Neuronal stem cell (in vitro differentiated cells): ENCODE measurements at regions not wholly inside any gene's neighbourhood (a gene's known extent, or its start where the extent isn't known, plus 50 kb on each side); places are given as distances from the start of the nearest gene placed in this dataset.

ENCODE experiments used
- DNase-seq: peaks from one replicate; pipeline ENCODE4 v3.0.0-alpha.2; 2013; ENCODE audit warnings: low spot score
- H2AFZ ChIP-seq: one replicate; pipeline ENCODE4 v1.6.1; 2013; ENCODE audit warnings: mild to moderate bottlenecking, low read length, inconsistent platforms
- H2AK5ac ChIP-seq: 2 replicates; pipeline ENCODE4 v1.6.1; 2013; ENCODE audit warnings: low read depth, mild to moderate bottlenecking, inconsistent platforms, low read length, moderate library complexity, mixed read lengths
- H2BK120ac ChIP-seq: 2 replicates; pipeline ENCODE4 v1.6.1; 2013; ENCODE audit warnings: low read depth, mild to moderate bottlenecking, inconsistent platforms, low read length, moderate library complexity, mixed read lengths
- H2BK12ac ChIP-seq: one replicate; pipeline ENCODE4 v1.6.1; 2013; ENCODE audit warnings: low read length, inconsistent platforms
- H2BK15ac ChIP-seq: 2 replicates; pipeline ENCODE4 v1.6.1; 2013; ENCODE audit warnings: mild to moderate bottlenecking, low read length, inconsistent platforms, mixed read lengths
- H2BK5ac ChIP-seq: one replicate; pipeline ENCODE4 v1.6.1; 2013; ENCODE audit warnings: inconsistent platforms, mild to moderate bottlenecking, low read length, moderate library complexity
- H3K14ac ChIP-seq: one replicate; pipeline ENCODE4 v1.6.1; 2013; ENCODE audit warnings: low read length, inconsistent platforms
- H3K18ac ChIP-seq: 2 replicates; pipeline ENCODE4 v1.6.1; 2013; ENCODE audit warnings: low read length, inconsistent platforms
- H3K23ac ChIP-seq: 2 replicates; pipeline ENCODE4 v1.6.1; 2013; ENCODE audit warnings: low read depth, mild to moderate bottlenecking, mixed read lengths, low read length, inconsistent platforms; ENCODE audit not compliant: poor library complexity
- H3K27ac ChIP-seq: replicated peaks from 3 replicates; pipeline ENCODE4 v1.5.1; 2013; ENCODE audit warnings: low read length, inconsistent platforms
- H3K27me3 ChIP-seq, 3 experiments: 2 replicates each; pipeline ENCODE4 v1.6.1; 2013; ENCODE audit warnings: low read length in 3 of 3, mild to moderate bottlenecking in 2 of 3, inconsistent platforms in 1 of 3, low read depth in 1 of 3, mixed read lengths in 1 of 3, moderate library complexity in 1 of 3; ENCODE audit not compliant: control insufficient read depth in 3 of 3, insufficient read depth in 3 of 3
- H3K36me3 ChIP-seq, 2 donors: replicated peaks in 1 of 2; 2 replicates each; pipeline ENCODE4 v1.6.1; 2013; ENCODE audit warnings: low read length in 2 of 2; ENCODE audit not compliant: control insufficient read depth in 2 of 2, insufficient read depth in 2 of 2
- H3K4ac ChIP-seq: 2 replicates; pipeline ENCODE4 v1.6.1; 2013; ENCODE audit warnings: inconsistent platforms, mild to moderate bottlenecking, low read length, moderate library complexity
- H3K4me1 ChIP-seq, 2 donors: 1 replicate in 1 of 2; 2 replicates in 1 of 2; pipeline ENCODE4 v1.6.1; 2013; ENCODE audit warnings: low read length in 2 of 2, low read depth in 1 of 2; ENCODE audit not compliant: control insufficient read depth in 2 of 2, insufficient read depth in 1 of 2
- H3K4me2 ChIP-seq: one replicate; pipeline ENCODE4 v1.6.1; 2013; ENCODE audit warnings: mild to moderate bottlenecking, low read length, inconsistent platforms; ENCODE audit not compliant: insufficient read depth, poor library complexity, severe bottlenecking
- H3K4me3 ChIP-seq, 2 donors: 2 replicates each; pipeline ENCODE4 v1.5.1; 2013; ENCODE audit warnings: low read length in 2 of 2, mild to moderate bottlenecking in 2 of 2, inconsistent platforms in 1 of 2, moderate library complexity in 1 of 2
- H3K79me1 ChIP-seq: one replicate; pipeline ENCODE4 v1.6.1; 2013; ENCODE audit warnings: low read depth, mild to moderate bottlenecking, inconsistent platforms, low read length, moderate library complexity
- H3K9ac ChIP-seq: one replicate; pipeline ENCODE4 v1.6.1; 2013; ENCODE audit warnings: mild to moderate bottlenecking, low read depth, low read length, inconsistent platforms; ENCODE audit not compliant: poor library complexity
- H3K9me3 ChIP-seq, 2 donors: replicated peaks in 1 of 2; 2 replicates each; pipeline versions ENCODE3 to v1.6.1; 2013; ENCODE audit warnings: low read length in 2 of 2, mild to moderate bottlenecking in 2 of 2, inconsistent platforms in 1 of 2, low read depth in 1 of 2, mixed read lengths in 1 of 2, moderate library complexity in 1 of 2; ENCODE audit not compliant: control insufficient read depth in 2 of 2, insufficient read depth in 1 of 2
- H4K8ac ChIP-seq: one replicate; pipeline ENCODE4 v1.6.1; 2013; ENCODE audit warnings: low read depth, mild to moderate bottlenecking, inconsistent platforms, low read length, moderate library complexity
- H4K91ac ChIP-seq: one replicate; pipeline ENCODE4 v1.6.1; 2013; ENCODE audit warnings: low read length, low read depth, mild to moderate bottlenecking, inconsistent platforms; ENCODE audit not compliant: poor library complexity
- WGBS, 2 donors: extraction: QIAGEN DNeasy Blood & Tissue Kit; methylation state at CpG; one replicate each; pipeline ENCODE4 v1.1.7; 2013; ENCODE audit warnings: missing lambda C conversion rate in 2 of 2, mixed read lengths in 1 of 2; ENCODE audit not compliant: insufficient read length in 2 of 2, insufficient replicate concordance in 1 of 2; ENCODE audit errors: extremely low coverage in 2 of 2; 5-methylcytosine and 5-hydroxymethylcytosine counted together

- Histone ChIP-seq H2AFZ (no peak overlapping the region), H3K9ac (no peak overlapping the region), H2BK15ac (no peak overlapping the region), H2AK5ac (no peak overlapping the region), H3K4me1 (no peaks in the 10 kb centered on the region), H3K36me3 (no peaks in the 10 kb centered on the region), H3K79me1 (no peaks in the 10 kb centered on the region), H3K4me2 (no peak overlapping the region), H3K27ac (no peak overlapping the region), H3K18ac (no peak overlapping the region), H2BK12ac (no peak overlapping the region), H2BK5ac (no peak overlapping the region), H3K27me3 (no peaks in the 10 kb centered on the region), H4K8ac (no peak overlapping the region), H3K14ac (no peak overlapping the region), H2BK120ac (no peak overlapping the region), H3K23ac (no peak overlapping the region), H3K9me3 (no peaks in the 10 kb centered on the region), H3K4me3 (no peak overlapping the region), H4K91ac (no peak overlapping the region), H3K4ac (no peak overlapping the region)
- no peak for DNase-seq
- WGBS, 2 donors, result no CpG with 5 or more reads among the region's 7 CpGs
These were observed 700.2 kb downstream of the TYW1 start for GRCh38 chr7:67696878-67697277.

DNA sequence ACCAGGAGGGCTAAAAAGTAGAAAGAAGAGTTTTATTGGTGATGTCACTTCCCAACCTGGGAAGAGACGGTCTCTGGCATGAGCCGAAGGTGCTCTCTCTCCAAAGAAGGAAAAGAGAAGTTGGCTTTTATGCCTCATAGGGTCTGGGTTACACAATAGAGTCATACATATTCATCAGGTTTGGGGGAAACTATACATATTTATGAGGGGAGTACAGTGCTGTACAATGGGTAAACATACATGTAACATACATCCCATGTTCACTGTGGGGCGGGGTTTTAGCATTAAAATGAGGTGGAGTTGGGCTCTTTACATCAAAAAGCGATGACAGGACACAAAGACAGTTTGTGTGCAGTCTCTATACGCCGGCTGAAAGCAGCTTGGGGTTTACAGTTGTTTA is 701.7 kb downstream of the TYW1 start:
- WGBS, 2 donors, result no CpG with 5 or more reads among the region's 6 CpGs
- H3K4me1 ChIP-seq, result no peaks in the 10 kb centered on the region
- no peak overlapping the region for H4K8ac ChIP-seq
- H3K79me1 ChIP-seq, result no peaks in the 10 kb centered on the region
- H3K27me3 ChIP-seq, result no peaks in the 10 kb centered on the region
- DNase-seq, result no peak
- H3K9me3 ChIP-seq, result no peaks in the 10 kb centered on the region
- H3K4ac ChIP-seq, result no peak overlapping the region
- no peak overlapping the region for H2AFZ ChIP-seq
- H3K18ac ChIP-seq, result no peak overlapping the region
- H3K36me3 ChIP-seq, result no peaks in the 10 kb centered on the region
- no peak overlapping the region for H3K9ac ChIP-seq
- no peak overlapping the region for H3K4me2 ChIP-seq
- H3K27ac ChIP-seq, result no peak overlapping the region
- no peak overlapping the region for H2AK5ac ChIP-seq
- H2BK5ac ChIP-seq, result no peak overlapping the region
- no peak overlapping the region for H3K14ac ChIP-seq
- H3K4me3 ChIP-seq, result no peak overlapping the region
- no peak overlapping the region for H4K91ac ChIP-seq
- no peak overlapping the region for H2BK120ac ChIP-seq
- H2BK15ac ChIP-seq, result no peak overlapping the region
- H2BK12ac ChIP-seq, result no peak overlapping the region
- no peak overlapping the region for H3K23ac ChIP-seq

DNA sequence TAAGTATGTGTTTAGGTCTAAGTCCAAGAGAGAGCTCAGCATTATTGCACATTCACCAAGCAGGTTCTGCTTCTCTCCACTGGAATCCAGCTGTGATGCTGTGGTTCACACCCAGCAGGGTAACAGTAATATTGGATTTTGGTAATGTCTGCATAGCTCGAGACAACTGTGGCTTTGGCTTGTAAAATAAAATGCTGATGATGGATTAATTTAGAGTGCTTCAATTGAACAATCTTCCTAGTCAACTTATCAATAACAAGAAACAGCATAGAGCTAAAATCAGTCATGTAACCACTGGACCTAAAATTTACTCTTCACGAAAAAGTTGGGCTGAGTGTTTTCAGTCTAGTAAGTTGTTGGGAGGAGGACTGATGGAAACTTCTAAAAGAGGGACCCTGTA is 709.2 kb downstream of the TYW1 start:
- H3K27ac ChIP-seq, result no peak overlapping the region
- no peaks in the 10 kb centered on the region for H3K27me3 ChIP-seq
- no peaks in the 10 kb centered on the region for H3K79me1 ChIP-seq
- H2BK15ac ChIP-seq, result no peak overlapping the region
- no peak overlapping the region for H3K4ac ChIP-seq
- H3K4me1 ChIP-seq, result no peaks in the 10 kb centered on the region
- H3K23ac ChIP-seq, result no peak overlapping the region
- H3K4me2 ChIP-seq, result no peak overlapping the region
- H3K9ac ChIP-seq, result no peak overlapping the region
- H4K8ac ChIP-seq, result no peak overlapping the region
- peaks cover 0 to 8% of the 10 kb centered on the region in 2 donors for H3K9me3 ChIP-seq
- H2AFZ ChIP-seq, result no peak overlapping the region
- no peak overlapping the region for H2BK5ac ChIP-seq
- no peak overlapping the region for H3K18ac ChIP-seq
- no peaks in the 10 kb centered on the region for H3K36me3 ChIP-seq
- H2BK120ac ChIP-seq, result no peak overlapping the region
- H3K4me3 ChIP-seq, result no peak overlapping the region
- no peak overlapping the region for H2AK5ac ChIP-seq
- no peak overlapping the region for H4K91ac ChIP-seq
- no peak for DNase-seq
- H2BK12ac ChIP-seq, result no peak overlapping the region
- no CpG with 5 or more reads among the region's 2 CpGs for WGBS, 2 donors
- no peak overlapping the region for H3K14ac ChIP-seq

DNA sequence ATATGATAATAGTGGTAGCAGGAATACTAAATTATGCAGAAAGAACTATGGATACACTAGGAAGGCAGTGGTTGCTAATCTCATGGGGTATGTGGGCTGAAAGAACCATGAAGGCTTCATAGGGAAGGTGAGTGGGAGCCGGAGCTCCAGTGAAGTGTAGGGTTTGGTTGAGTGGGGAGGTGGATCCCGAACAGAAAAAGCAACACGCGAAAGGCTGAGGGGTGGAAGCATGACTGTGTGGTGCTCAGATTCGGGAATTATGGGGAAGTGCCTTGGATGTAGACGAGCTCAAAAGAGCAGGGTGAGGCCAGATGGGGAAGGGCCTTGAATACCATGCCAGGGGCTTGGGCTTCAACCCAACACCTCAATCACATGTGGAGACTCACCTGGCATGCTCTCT is 715.1 kb downstream of the TYW1 start:
- no peak overlapping the region for H2BK12ac ChIP-seq
- no peak overlapping the region for H3K14ac ChIP-seq
- H3K79me1 ChIP-seq, result no peaks in the 10 kb centered on the region
- H3K4me2 ChIP-seq, result no peak overlapping the region
- H3K27ac ChIP-seq, result no peak overlapping the region
- no peak overlapping the region for H3K4ac ChIP-seq
- H3K18ac ChIP-seq, result no peak overlapping the region
- H4K8ac ChIP-seq, result no peak overlapping the region
- peak overlapping the region; percentile 22 for H3K9ac ChIP-seq
- peak overlapping the region; percentile 47 for H2AK5ac ChIP-seq
- no peak overlapping the region for H4K91ac ChIP-seq
- H2BK5ac ChIP-seq, result no peak overlapping the region
- no peak overlapping the region for H3K4me3 ChIP-seq
- no peak for DNase-seq
- H2BK120ac ChIP-seq, result no peak overlapping the region
- H3K9me3 ChIP-seq, result peaks cover 0 to 3% of the 10 kb centered on the region in 2 donors
- H3K4me1 ChIP-seq, result peaks cover 0 to 10% of the 10 kb centered on the region in 2 donors
- no CpG with 5 or more reads among the region's 6 CpGs for WGBS, 2 donors
- no peaks in the 10 kb centered on the region for H3K36me3 ChIP-seq
- no peak overlapping the region for H2BK15ac ChIP-seq
- no peak overlapping the region for H2AFZ ChIP-seq
- H3K27me3 ChIP-seq, result no peaks in the 10 kb centered on the region
- H3K23ac ChIP-seq, result no peak overlapping the region
